Lung (tissue), 11 donors: ENCODE measurements at regions not wholly inside any gene's neighbourhood (a gene's known extent, or its start where the extent isn't known, plus 50 kb on each side); places are given as distances from the start of the nearest gene placed in this dataset.

ENCODE experiments used
- ATAC-seq: fragments of 200-7000 bp; cut with Tn5 transposase; one replicate; pipeline ENCODE4 v1.9.1; 2020; ENCODE audit warnings: moderate number of reproducible peaks; ENCODE audit not compliant: insufficient read depth, low FRiP score
- DNase-seq, 3 donors: peaks; one replicate each; pipeline ENCODE4 v3.0.0-alpha.2; 2013 to 2017
- H3K27ac ChIP-seq, 2 donors: one replicate each; pipeline ENCODE4 v1.5.1; 2013; ENCODE audit warnings: mild to moderate bottlenecking in 2 of 2, moderate library complexity in 2 of 2, control low read depth in 1 of 2, inconsistent platforms in 1 of 2, low read depth in 1 of 2, low read length in 1 of 2
- H3K27me3 ChIP-seq, 3 donors: one replicate each; pipeline ENCODE4 v1.5.1; 2013; ENCODE audit warnings: low read length in 2 of 3; ENCODE audit not compliant: control insufficient read depth in 3 of 3, insufficient read depth in 3 of 3
- H3K36me3 ChIP-seq, 4 donors: one replicate each; pipeline ENCODE4 v1.5.1; 2013; ENCODE audit warnings: low read length in 4 of 4, mild to moderate bottlenecking in 1 of 4, moderate library complexity in 1 of 4; ENCODE audit not compliant: control insufficient read depth in 4 of 4, insufficient read depth in 4 of 4
- H3K4me1 ChIP-seq, 5 donors: one replicate each; pipeline ENCODE4 v1.5.1; 2013; ENCODE audit warnings: low read length in 5 of 5, mild to moderate bottlenecking in 2 of 5, moderate library complexity in 1 of 5; ENCODE audit not compliant: control insufficient read depth in 5 of 5, insufficient read depth in 5 of 5
- H3K4me3 ChIP-seq: one replicate; pipeline ENCODE4 v1.5.1; 2013; ENCODE audit warnings: mild to moderate bottlenecking, control low read depth, moderate library complexity
- H3K9ac ChIP-seq, 2 donors: one replicate each; pipeline ENCODE4 v1.5.1; 2013; ENCODE audit warnings: low read length in 2 of 2, control low read depth in 1 of 2; ENCODE audit not compliant: insufficient read depth in 1 of 2
- H3K9me3 ChIP-seq, 4 donors: one replicate each; pipeline ENCODE4 v1.5.1; 2013; ENCODE audit warnings: low read length in 3 of 4, mild to moderate bottlenecking in 1 of 4, moderate library complexity in 1 of 4; ENCODE audit not compliant: control insufficient read depth in 4 of 4, insufficient read depth in 3 of 4
- WGBS, 2 donors: extraction: QIAGEN DNeasy Blood & Tissue Kit; methylation state at CpG; one replicate each; pipeline ENCODE4 v1.1.7; 2013; 5-methylcytosine and 5-hydroxymethylcytosine counted together
- TF ChIP-seq, protein P1 (sequence below): IDR thresholded peaks from 2 replicates; pipeline ENCODE4 v1.5.1; 2012; ENCODE audit warnings: mild to moderate bottlenecking; ENCODE audit errors: control extremely low read depth, extremely low read depth
- donor health status: control.
- donor health status: control.
- donor health status: Bipolar disorder and iron deficiency.
- donor health status: healthy.
- donor health status: DM: yes; HTN: yes; CAD: no.

DNA sequence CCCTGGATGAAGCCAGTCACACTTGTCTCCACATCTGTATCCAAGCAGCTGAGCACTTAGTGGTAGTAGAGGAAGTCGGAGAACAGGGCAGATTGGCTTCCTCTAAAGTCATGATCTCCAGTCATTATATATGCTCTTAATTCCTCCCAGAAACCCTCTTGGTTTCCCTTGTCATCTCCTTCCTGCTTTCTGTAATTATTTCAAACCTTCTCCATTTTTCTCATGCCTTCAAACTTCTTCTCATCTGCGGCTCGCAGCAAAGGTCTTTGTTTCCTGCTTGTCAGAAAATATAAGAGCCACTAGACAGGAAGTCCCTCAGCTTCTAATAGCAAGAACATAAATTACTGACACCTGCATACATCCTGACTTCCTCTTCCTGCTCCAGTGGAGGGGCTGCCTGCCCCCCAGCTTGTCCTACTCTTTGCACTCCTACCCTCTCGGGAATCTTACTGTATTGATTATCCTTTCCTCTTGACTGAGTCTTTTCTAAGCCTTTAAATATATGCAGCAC is 124.6 kb upstream of the NGF start:
- peaks cover 0 to 3% (median 0%) of the 10 kb centered on the region in 4 donors for H3K9me3 ChIP-seq
- TF ChIP-seq, protein P1, sequence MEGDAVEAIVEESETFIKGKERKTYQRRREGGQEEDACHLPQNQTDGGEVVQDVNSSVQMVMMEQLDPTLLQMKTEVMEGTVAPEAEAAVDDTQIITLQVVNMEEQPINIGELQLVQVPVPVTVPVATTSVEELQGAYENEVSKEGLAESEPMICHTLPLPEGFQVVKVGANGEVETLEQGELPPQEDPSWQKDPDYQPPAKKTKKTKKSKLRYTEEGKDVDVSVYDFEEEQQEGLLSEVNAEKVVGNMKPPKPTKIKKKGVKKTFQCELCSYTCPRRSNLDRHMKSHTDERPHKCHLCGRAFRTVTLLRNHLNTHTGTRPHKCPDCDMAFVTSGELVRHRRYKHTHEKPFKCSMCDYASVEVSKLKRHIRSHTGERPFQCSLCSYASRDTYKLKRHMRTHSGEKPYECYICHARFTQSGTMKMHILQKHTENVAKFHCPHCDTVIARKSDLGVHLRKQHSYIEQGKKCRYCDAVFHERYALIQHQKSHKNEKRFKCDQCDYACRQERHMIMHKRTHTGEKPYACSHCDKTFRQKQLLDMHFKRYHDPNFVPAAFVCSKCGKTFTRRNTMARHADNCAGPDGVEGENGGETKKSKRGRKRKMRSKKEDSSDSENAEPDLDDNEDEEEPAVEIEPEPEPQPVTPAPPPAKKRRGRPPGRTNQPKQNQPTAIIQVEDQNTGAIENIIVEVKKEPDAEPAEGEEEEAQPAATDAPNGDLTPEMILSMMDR: no peak
- no peaks in the 10 kb centered on the region for H3K36me3 ChIP-seq
- no peak overlapping the region for H3K27ac ChIP-seq
- no peak overlapping the region for H3K9ac ChIP-seq
- H3K4me3 ChIP-seq: no peak overlapping the region
- no peak for DNase-seq
- H3K4me1 ChIP-seq: peaks cover 0 to 5% (median 0%) of the 10 kb centered on the region in 5 donors
- no peak for ATAC-seq
- 19 to 40% methylated on average over 4 of the region's 4 CpGs for WGBS, 2 donors
- H3K27me3 ChIP-seq: peaks cover 0 to 4% (median 0%) of the 10 kb centered on the region in 3 donors

DNA sequence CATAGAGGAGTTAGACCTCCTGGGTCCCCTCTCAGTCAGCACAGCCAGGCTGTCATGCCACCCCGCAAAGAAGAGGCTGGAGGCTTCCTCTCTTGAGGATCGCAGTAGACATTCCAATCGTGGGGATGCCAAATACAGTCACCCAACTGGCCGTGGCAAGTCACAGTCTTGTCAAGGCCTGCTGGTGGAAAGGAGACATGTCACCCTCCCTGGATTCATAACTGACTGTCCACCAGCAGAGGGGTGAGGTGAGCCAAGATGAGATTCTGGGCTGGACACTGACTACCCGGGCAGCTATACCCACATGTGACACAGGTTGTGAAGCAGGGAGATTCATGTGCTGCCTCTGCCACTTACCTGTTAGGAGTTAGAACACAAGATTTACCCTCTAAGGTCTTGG is 123.5 kb upstream of the NGF start:
- Histone ChIP-seq H3K36me3 (no peaks in the 10 kb centered on the region), H3K27me3 (peaks cover 0 to 4% (median 0%) of the 10 kb centered on the region in 3 donors), H3K4me3 (no peak overlapping the region), H3K4me1 (peaks cover 0 to 16% (median 8%) of the 10 kb centered on the region in 5 donors), H3K9me3 (peaks cover 0 to 3% (median 0%) of the 10 kb centered on the region in 4 donors), H3K27ac (no peak overlapping the region), H3K9ac (no peak overlapping the region)
- no peak for ATAC-seq
- WGBS, 2 donors: 81 to 89% methylated on average over 5 of the region's 5 CpGs
- no peak for DNase-seq
- TF ChIP-seq, protein P1: no peak

DNA sequence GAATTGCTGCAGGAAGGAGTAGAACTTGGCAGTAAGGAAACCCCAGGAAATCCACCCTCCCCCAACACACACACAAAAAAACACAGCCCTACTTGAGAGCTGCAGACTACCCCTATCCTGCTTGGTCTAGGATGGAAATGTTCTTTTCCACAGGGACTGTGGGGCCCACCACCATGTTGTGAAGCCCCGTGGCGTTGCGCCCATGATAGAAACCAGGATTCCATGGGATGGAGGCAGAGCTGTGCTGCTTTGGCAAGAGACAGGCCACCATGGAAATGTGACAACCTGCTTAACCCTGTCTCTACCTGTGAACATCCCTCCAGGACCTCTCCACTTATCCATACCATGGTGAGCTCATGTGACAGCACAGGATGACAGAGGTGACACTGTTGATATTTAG is 121.1 kb upstream of the NGF start:
- no peaks in the 10 kb centered on the region for H3K36me3 ChIP-seq
- TF ChIP-seq, protein P1: no peak
- ATAC-seq (no peak), DNase-seq (no peak)
- peaks cover 0 to 3% (median 0%) of the 10 kb centered on the region in 4 donors for H3K9me3 ChIP-seq
- 93 to 95% methylated on average over 3 of the region's 3 CpGs for WGBS, 2 donors
- H3K27me3 ChIP-seq: peaks cover 0 to 4% (median 0%) of the 10 kb centered on the region in 3 donors
- no peak overlapping the region for H3K9ac ChIP-seq
- no peak overlapping the region for H3K27ac ChIP-seq
- H3K4me1 ChIP-seq: peaks cover 2 to 40% (median 27%) of the 10 kb centered on the region in 5 donors
- no peak overlapping the region for H3K4me3 ChIP-seq
